NB4 (cell line): ENCODE measurements at regions not wholly inside any gene's neighbourhood (a gene's known extent, or its start where the extent isn't known, plus 50 kb on each side); places are given as distances from the start of the nearest gene placed in this dataset.

Experiments used
- DNase-seq: peaks from one replicate; pipeline ENCODE4 v3.0.0; 2010; ENCODE audit warnings: low read depth
- H3K4me3 ChIP-seq: one replicate; pipeline ENCODE4 v1.5.1; 2011; ENCODE audit warnings: mild to moderate bottlenecking, low read depth, low read length, moderate library complexity
- MYC ChIP-seq: IDR thresholded peaks from 2 replicates; pipeline ENCODE4 v1.6.1; 2011; ENCODE audit warnings: low read depth, low read length
- POLR2A ChIP-seq: IDR thresholded peaks from 2 replicates; pipeline ENCODE4 v1.6.1; 2011; ENCODE audit warnings: mild to moderate bottlenecking; ENCODE audit not compliant: insufficient read length; ENCODE audit errors: extremely low read depth
- TF ChIP-seq, protein P1 (sequence below): IDR thresholded peaks from one replicate; pipeline ENCODE4 v1.5.1; 2012; ENCODE audit warnings: low read depth, low read length
- TF ChIP-seq, protein P2 (sequence below): IDR thresholded peaks from 2 replicates; pipeline ENCODE4 v1.6.1; 2011; ENCODE audit warnings: low read depth, low read length

DNA sequence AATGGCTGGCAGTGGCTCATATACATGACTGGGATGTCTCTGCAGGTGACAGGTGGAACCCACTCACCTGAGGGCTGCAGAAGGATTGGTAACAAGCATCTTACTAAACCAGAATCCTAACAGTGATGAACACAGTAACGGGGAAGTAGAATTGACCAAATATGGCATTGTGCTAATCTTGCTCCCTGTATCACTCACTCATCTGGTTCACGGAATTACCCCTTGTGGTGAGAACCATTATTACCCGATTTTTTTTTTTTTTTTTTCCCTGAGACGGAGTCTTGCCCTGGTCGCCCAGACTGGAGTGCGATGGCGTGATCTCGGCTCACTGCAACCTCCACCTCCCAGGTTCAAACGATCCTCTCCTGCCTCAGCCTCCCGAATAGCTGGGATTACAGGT lies 69.5 kb downstream of the PTPRS start:
- no peak overlapping the region for H3K4me3 ChIP-seq
- peak; percentile 14 for DNase-seq
- TF ChIP-seq, protein P1, sequence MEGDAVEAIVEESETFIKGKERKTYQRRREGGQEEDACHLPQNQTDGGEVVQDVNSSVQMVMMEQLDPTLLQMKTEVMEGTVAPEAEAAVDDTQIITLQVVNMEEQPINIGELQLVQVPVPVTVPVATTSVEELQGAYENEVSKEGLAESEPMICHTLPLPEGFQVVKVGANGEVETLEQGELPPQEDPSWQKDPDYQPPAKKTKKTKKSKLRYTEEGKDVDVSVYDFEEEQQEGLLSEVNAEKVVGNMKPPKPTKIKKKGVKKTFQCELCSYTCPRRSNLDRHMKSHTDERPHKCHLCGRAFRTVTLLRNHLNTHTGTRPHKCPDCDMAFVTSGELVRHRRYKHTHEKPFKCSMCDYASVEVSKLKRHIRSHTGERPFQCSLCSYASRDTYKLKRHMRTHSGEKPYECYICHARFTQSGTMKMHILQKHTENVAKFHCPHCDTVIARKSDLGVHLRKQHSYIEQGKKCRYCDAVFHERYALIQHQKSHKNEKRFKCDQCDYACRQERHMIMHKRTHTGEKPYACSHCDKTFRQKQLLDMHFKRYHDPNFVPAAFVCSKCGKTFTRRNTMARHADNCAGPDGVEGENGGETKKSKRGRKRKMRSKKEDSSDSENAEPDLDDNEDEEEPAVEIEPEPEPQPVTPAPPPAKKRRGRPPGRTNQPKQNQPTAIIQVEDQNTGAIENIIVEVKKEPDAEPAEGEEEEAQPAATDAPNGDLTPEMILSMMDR = no peak
- no peak for TF ChIP-seq MYC
- no peak for TF ChIP-seq POLR2A
- TF ChIP-seq, protein P2, sequence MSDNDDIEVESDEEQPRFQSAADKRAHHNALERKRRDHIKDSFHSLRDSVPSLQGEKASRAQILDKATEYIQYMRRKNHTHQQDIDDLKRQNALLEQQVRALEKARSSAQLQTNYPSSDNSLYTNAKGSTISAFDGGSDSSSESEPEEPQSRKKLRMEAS = no peak

DNA sequence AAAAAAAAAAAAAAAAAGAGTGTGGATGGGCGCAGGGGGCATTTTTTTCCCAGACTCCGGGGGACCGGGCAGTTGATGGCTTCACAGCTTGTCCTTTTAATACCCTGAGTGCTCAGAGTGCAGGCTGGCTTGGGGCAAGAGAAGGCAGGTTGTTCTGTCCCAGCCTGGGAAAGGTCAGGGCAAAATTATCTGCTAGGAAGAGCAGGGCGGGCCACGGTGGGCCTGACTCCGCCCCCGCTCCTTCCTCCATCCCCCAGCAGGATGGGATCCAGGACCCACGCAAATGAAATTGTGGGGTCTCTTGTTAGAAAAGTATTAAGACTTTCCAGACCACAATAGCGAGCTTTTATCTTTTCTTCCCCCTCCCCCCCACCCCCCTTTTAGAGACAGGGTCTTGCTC lies 70.7 kb downstream of the PTPRS start:
- DNase-seq = no peak
- TF ChIP-seq, protein P1 = no peak
- TF ChIP-seq MYC (no peak), POLR2A (no peak)
- TF ChIP-seq, protein P2 = no peak
- H3K4me3 ChIP-seq = no peak overlapping the region

DNA sequence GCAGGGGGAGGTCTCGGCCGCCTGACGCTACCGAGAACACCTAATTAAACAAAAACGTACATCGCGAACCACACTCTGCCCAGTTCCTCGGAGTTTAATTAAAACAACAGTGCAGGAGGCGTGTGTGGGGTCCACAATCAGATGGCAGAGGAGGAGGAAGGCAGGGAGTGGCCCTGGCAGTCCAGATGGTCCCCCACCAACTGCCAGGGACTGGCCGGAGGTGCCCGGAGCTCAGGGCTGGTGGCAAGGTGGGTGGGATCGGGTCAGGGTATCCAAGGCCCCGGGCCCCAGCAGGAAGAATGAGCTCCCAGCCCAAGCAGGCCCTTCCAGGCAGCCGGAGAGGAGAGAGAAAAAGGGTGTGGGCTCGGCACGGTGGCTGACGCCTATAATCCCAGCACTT lies 71.3 kb downstream of the PTPRS start:
- H3K4me3 ChIP-seq = no peak overlapping the region
- TF ChIP-seq, protein P2 = no peak
- TF ChIP-seq POLR2A = no peak
- TF ChIP-seq, protein P1 = no peak
- no peak for TF ChIP-seq MYC
- no peak for DNase-seq

DNA sequence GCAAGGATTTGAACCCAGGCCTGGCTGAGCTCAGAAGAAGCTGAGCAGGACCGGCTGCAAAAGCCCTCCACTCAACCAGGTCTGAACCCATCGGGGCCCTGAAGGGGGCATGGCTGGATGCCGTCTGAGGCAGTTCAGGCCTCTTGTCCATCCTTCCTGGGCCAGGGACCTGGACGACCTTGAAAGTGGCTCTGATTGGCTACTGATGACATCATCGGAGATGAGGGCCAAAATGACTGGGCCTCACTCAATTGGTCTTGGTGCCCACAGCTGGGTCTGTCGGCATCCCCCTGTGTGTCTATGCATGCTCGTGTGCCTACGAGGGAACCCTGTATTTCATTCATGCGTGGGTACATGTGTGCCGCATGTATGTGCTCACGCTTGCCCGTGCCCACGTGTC lies 71.8 kb downstream of the PTPRS start:
- TF ChIP-seq, protein P1 = no peak
- TF ChIP-seq POLR2A (no peak), MYC (no peak)
- TF ChIP-seq, protein P2 = no peak
- no peak for DNase-seq
- H3K4me3 ChIP-seq = no peak overlapping the region

DNA sequence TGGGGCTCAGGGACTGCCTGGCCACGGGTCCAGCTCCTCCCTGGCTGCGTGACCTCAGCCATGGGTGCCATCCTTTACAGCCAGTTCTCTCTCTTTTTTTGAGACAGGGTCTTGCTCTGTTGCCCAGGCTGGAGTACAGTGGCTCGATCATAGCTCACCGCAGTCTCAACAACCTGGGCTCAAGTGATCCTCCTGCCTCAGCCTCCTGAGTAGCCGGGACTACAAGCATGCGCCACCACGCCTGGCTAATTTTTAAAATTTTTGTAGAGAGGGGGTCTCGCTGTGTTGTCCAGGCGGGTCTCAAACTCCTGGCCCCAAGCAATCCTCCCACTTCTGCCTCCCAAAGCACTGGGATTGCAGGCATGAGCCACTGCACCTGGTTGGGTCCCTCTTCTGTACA lies 75.4 kb downstream of the PTPRS start:
- no peak for DNase-seq
- no peak overlapping the region for H3K4me3 ChIP-seq
- TF ChIP-seq MYC (no peak), POLR2A (no peak)
- TF ChIP-seq, protein P2 = no peak
- TF ChIP-seq, protein P1 = no peak

DNA sequence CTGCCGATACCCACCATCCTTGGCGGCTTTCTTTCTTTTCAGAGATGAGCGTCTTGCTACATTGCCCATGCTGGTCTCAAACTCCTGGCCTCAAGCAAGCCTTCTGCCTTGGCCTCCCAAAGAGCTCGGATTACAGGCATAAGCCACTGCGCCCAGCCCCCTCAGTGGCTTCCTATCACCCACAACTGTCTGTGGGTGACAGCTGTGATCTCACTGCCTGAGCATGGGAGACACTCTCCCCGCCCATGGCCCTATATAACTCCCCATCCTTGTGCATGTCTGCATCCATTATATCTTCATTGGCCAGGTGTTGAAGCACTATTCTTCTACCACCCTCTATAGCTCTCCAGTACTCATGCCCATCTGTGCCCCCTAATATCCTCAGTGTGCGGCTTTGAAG lies 76.2 kb downstream of the PTPRS start:
- DNase-seq = no peak
- no peak for TF ChIP-seq POLR2A

More for the DNA sequence above, 76.2 kb downstream of the PTPRS start:
- no peak overlapping the region for H3K4me3 ChIP-seq
